Stomach (tissue), 4 donors: ENCODE measurements at regions not wholly inside any gene's neighbourhood (a gene's known extent, or its start where the extent isn't known, plus 50 kb on each side); places are given as distances from the start of the nearest gene placed in this dataset.

Experiments used
- POLR2A ChIP-seq, 4 donors: fragments of 450-650 bp; IDR thresholded peaks; one replicate each; pipeline ENCODE4 v1.6.1; 2016; ENCODE audit warnings: antibody characterized with exemption in 4 of 4, control low read depth in 2 of 4, mild to moderate bottlenecking in 1 of 4, moderate library complexity in 1 of 4
- POLR2AphosphoS5 ChIP-seq, 3 donors: sonication (generic); formaldehyde crosslinking; IDR thresholded peaks; one replicate each; pipeline ENCODE4 v1.6.1; 2016; ENCODE audit warnings: antibody characterized with exemption in 3 of 3
- TF ChIP-seq, protein P1 (sequence below), 7 experiments: fragments of 450-650 bp in 4 of 7; fragments of 200-600 bp in 3 of 7; sonication (generic) in 3 of 7; IDR thresholded peaks; one replicate each; pipeline ENCODE4 v1.5.1; 2016 to 2019; ENCODE audit warnings: antibody characterized with exemption in 7 of 7, control low read depth in 2 of 7, mild to moderate bottlenecking in 1 of 7

GRCh38 chr12:87270919-87271318 lies 758.3 kb downstream of the C12orf50 start:
- TF ChIP-seq, protein P1, sequence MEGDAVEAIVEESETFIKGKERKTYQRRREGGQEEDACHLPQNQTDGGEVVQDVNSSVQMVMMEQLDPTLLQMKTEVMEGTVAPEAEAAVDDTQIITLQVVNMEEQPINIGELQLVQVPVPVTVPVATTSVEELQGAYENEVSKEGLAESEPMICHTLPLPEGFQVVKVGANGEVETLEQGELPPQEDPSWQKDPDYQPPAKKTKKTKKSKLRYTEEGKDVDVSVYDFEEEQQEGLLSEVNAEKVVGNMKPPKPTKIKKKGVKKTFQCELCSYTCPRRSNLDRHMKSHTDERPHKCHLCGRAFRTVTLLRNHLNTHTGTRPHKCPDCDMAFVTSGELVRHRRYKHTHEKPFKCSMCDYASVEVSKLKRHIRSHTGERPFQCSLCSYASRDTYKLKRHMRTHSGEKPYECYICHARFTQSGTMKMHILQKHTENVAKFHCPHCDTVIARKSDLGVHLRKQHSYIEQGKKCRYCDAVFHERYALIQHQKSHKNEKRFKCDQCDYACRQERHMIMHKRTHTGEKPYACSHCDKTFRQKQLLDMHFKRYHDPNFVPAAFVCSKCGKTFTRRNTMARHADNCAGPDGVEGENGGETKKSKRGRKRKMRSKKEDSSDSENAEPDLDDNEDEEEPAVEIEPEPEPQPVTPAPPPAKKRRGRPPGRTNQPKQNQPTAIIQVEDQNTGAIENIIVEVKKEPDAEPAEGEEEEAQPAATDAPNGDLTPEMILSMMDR (IDR thresholded peaks at IDR 0.05) = no peak
- TF ChIP-seq POLR2AphosphoS5 (IDR thresholded peaks at IDR 0.05) = no peak
- TF ChIP-seq POLR2A (IDR thresholded peaks at IDR 0.05) = no peak
